ENCODE measurements at regions not wholly inside any gene's neighbourhood (a gene's known extent, or its start where the extent isn't known, plus 50 kb on each side); places are given as distances from the start of the nearest gene placed in this dataset.

GRCh38 chr2:82803307-82803706 lies 1655.8 kb downstream of the SUCLG1 start:
- TF ChIP-seq CTCF (IDR thresholded peaks at IDR 0.05; ENCODE audit: borderline replicate concordance), result no peak
- intact Hi-C loops (cut with micrococcal nuclease), result no loop called here
- no peaks in the 10 kb centered on the region for H3K4me1 ChIP-seq

DNA sequence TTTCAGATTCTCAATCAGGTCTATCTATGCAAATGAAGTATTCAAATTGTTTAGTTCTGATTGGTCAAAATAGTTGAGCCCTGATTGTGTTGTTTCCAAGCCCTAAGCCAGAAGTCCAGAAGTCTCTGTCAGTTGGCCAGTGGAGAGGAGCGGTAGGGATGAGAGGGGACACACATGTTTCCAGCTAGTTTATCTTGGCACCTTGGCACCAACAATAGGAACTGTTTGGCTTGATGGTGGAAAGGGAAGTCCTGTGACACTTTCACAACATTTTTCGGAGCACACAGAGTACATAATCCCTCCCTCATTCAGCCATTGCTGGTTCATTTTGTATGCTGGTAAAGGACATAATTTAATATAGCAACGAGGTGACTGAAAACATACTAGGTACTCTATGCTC lies 1661.6 kb downstream of the SUCLG1 start:
- Histone ChIP-seq H3K4me3 (no peak overlapping the region), H3K27me3 (ENCODE audit: low read depth) (no peaks in the 10 kb centered on the region), H3K27ac (replicated peaks) (no peak overlapping the region), H3K9me3 (replicated peaks) (no peaks in the 10 kb centered on the region), H3K4me1 (peaks cover 7% of the 10 kb centered on the region), H3K36me3 (no peaks in the 10 kb centered on the region)
- TF ChIP-seq CTCF (IDR thresholded peaks at IDR 0.05; ENCODE audit: borderline replicate concordance), result no peak
- DNase-seq, result no peak
- intact Hi-C loops (cut with micrococcal nuclease), result no loop called here

More at GRCh38 chr2:82803307-82803706, 1655.8 kb downstream of the SUCLG1 start:
- H3K9me3 ChIP-seq (replicated peaks), result peaks cover 45% of the 10 kb centered on the region
- no peak overlapping the region for H3K27ac ChIP-seq (replicated peaks)
- no peaks in the 10 kb centered on the region for H3K27me3 ChIP-seq (ENCODE audit: low read depth)
- H3K4me3 ChIP-seq, result no peak overlapping the region
- DNase-seq, result no peak
- H3K36me3 ChIP-seq, result no peaks in the 10 kb centered on the region

- Histone ChIP-seq H3K27ac (replicated peaks) (no peak overlapping the region), H3K27me3 (ENCODE audit: low read depth) (no peaks in the 10 kb centered on the region), H3K4me1 (peaks cover 7% of the 10 kb centered on the region), H3K36me3 (no peaks in the 10 kb centered on the region), H3K4me3 (no peak overlapping the region), H3K9me3 (replicated peaks) (no peaks in the 10 kb centered on the region)
- DNase-seq, result no peak
- TF ChIP-seq CTCF (IDR thresholded peaks at IDR 0.05; ENCODE audit: borderline replicate concordance), result no peak
- intact Hi-C loops (cut with micrococcal nuclease), result no loop called here
Observed at GRCh38 chr2:82796132-82796531, 1662.9 kb downstream of the SUCLG1 start.

DNA sequence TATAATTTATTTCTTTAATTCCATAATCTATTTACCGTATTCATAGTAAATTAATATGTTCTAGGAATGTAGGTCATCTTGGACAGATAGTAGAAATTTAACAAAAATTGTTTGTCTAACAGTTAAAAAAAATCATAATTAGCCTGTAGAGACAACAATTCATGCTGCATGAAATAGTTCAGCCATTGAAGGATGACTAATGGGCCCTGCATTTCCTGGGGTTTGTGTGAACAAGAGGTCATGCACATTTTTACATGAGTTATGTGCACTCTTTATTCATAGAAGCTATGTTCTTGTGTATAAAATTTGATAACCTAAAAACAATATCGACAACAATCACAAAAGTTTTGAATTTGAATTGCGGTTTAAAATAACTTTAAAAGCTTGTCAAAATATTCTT lies 1663.6 kb downstream of the SUCLG1 start:
- Histone ChIP-seq H3K9me3 (replicated peaks) (no peaks in the 10 kb centered on the region), H3K27ac (replicated peaks) (no peak overlapping the region), H3K4me1 (peaks cover 7% of the 10 kb centered on the region)

GRCh38 chr2:82793711-82794435 lies 1665.2 kb downstream of the SUCLG1 start:
- no peak overlapping the region for H3K4me3 ChIP-seq
- H3K27me3 ChIP-seq (ENCODE audit: low read depth), result no peaks in the 10 kb centered on the region
- H3K9me3 ChIP-seq (replicated peaks), result no peaks in the 10 kb centered on the region
- DNase-seq, result no peak
- H3K36me3 ChIP-seq, result no peaks in the 10 kb centered on the region
- no peak overlapping the region for H3K27ac ChIP-seq (replicated peaks)
- intact Hi-C loops (cut with micrococcal nuclease), result no loop called here
- peaks cover 7% of the 10 kb centered on the region for H3K4me1 ChIP-seq
- TF ChIP-seq CTCF (IDR thresholded peaks at IDR 0.05; ENCODE audit: borderline replicate concordance), result no peak

More for the DNA sequence above, 1663.6 kb downstream of the SUCLG1 start:
- Histone ChIP-seq H3K4me3 (no peak overlapping the region), H3K27me3 (ENCODE audit: low read depth) (no peaks in the 10 kb centered on the region), H3K36me3 (no peaks in the 10 kb centered on the region)
- intact Hi-C loops (cut with micrococcal nuclease), result no loop called here
- DNase-seq, result no peak
- no peak for TF ChIP-seq CTCF (IDR thresholded peaks at IDR 0.05; ENCODE audit: borderline replicate concordance)

Data from left ventricle myocardium inferior (tissue), 1 donor.